Type B pancreatic cell (in vitro differentiated cells): ENCODE measurements at regions not wholly inside any gene's neighbourhood (a gene's known extent, or its start where the extent isn't known, plus 50 kb on each side); places are given as distances from the start of the nearest gene placed in this dataset.

Experiments used
- DNase-seq: peaks from one replicate; pipeline ENCODE4 v3.0.0; 2021; ENCODE audit warnings: mixed read lengths; ENCODE audit not compliant: unreplicated experiment; ENCODE audit errors: extremely low spot score
- H3K27ac Mint-ChIP-seq: 2 replicates; pipeline ENCODE4 v1.8.0; 2021; ENCODE audit warnings: mild to moderate bottlenecking, mixed read lengths
- H3K27me3 Mint-ChIP-seq: 2 replicates; pipeline ENCODE4 v1.8.0; 2021; ENCODE audit warnings: mixed read lengths
- H3K36me3 Mint-ChIP-seq: 2 replicates; pipeline ENCODE4 v1.8.0; 2021; ENCODE audit warnings: mixed read lengths
- H3K4me1 Mint-ChIP-seq: one replicate; pipeline ENCODE4 v1.8.0; 2021; ENCODE audit warnings: mixed read lengths; ENCODE audit not compliant: unreplicated experiment
- H3K4me3 Mint-ChIP-seq: 2 replicates; pipeline ENCODE4 v1.8.0; 2021; ENCODE audit warnings: mild to moderate bottlenecking, mixed read lengths
- H3K9me3 Mint-ChIP-seq: 2 replicates; pipeline ENCODE4 v1.8.0; 2021; ENCODE audit warnings: mixed read lengths
- CTCF ChIP-seq: fragments of 200-600 bp; sonication (generic); conservative IDR thresholded peaks from 2 replicates; pipeline ENCODE4 v1.5.0; 2021; ENCODE audit warnings: antibody characterized with exemption, mild to moderate bottlenecking

GRCh38 chr6:140107216-140107615 is 732.8 kb upstream of the CITED2 start:
- TF ChIP-seq CTCF: no peak
- Mint-ChIP-seq H3K36me3 (no peaks in the 10 kb centered on the region), H3K4me1 (peaks cover 7% of the 10 kb centered on the region), H3K9me3 (no peaks in the 10 kb centered on the region), H3K27me3 (no peaks in the 10 kb centered on the region), H3K27ac (no peak overlapping the region), H3K4me3 (no peak overlapping the region)
- no peak for DNase-seq

GRCh38 chr6:140105857-140106256 is 731.4 kb upstream of the CITED2 start:
- Mint-ChIP-seq H3K36me3 (no peaks in the 10 kb centered on the region), H3K4me3 (no peak overlapping the region), H3K9me3 (no peaks in the 10 kb centered on the region), H3K27ac (peak overlapping the region; percentile 64), H3K4me1 (peaks cover 7% of the 10 kb centered on the region), H3K27me3 (no peaks in the 10 kb centered on the region)
- no peak for DNase-seq
- peak; percentile 74 for TF ChIP-seq CTCF

GRCh38 chr6:140105241-140105640 is 730.8 kb upstream of the CITED2 start:
- Mint-ChIP-seq H3K27me3 (no peaks in the 10 kb centered on the region), H3K36me3 (no peaks in the 10 kb centered on the region), H3K4me3 (no peak overlapping the region), H3K4me1 (peaks cover 7% of the 10 kb centered on the region), H3K27ac (peak overlapping the region; percentile 64), H3K9me3 (no peaks in the 10 kb centered on the region)
- no peak for DNase-seq
- TF ChIP-seq CTCF: no peak

GRCh38 chr6:140101818-140102217 is 727.4 kb upstream of the CITED2 start:
- no peaks in the 10 kb centered on the region for H3K27me3 Mint-ChIP-seq
- no peaks in the 10 kb centered on the region for H3K36me3 Mint-ChIP-seq
- H3K4me3 Mint-ChIP-seq: no peak overlapping the region
- no peak for DNase-seq
- no peaks in the 10 kb centered on the region for H3K9me3 Mint-ChIP-seq
- H3K27ac Mint-ChIP-seq: no peak overlapping the region
- peaks cover 1% of the 10 kb centered on the region for H3K4me1 Mint-ChIP-seq
- TF ChIP-seq CTCF: no peak

- no peaks in the 10 kb centered on the region for H3K27me3 Mint-ChIP-seq
- no peak for TF ChIP-seq CTCF
- no peak for DNase-seq
- H3K9me3 Mint-ChIP-seq: no peaks in the 10 kb centered on the region
- no peak overlapping the region for H3K27ac Mint-ChIP-seq
- H3K36me3 Mint-ChIP-seq: no peaks in the 10 kb centered on the region
- H3K4me1 Mint-ChIP-seq: peaks cover 4% of the 10 kb centered on the region
- H3K4me3 Mint-ChIP-seq: no peak overlapping the region
These were observed 726.9 kb upstream of the CITED2 start for GRCh38 chr6:140101367-140101766.

DNA sequence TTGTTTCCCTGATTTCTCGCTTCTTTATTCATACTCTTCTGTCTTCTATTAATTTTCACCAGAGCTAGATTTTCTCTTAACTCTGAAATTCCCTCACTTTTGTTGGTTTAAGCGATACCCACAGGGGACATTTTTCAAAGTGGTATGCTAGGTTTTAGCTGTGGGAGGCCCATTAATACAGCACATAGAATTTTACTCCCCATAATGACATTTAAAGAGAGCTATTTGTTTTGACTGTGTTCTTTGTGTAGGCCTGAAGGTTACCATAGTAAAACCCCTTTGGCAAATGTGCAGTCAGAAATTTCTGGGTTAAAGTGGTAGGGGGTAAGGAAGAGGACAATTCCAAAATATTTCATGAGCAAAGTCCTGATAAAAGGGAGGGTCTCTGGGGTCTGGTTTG is 721.1 kb upstream of the CITED2 start:
- peak overlapping the region; percentile 16 for H3K4me3 Mint-ChIP-seq
- TF ChIP-seq CTCF: no peak
- DNase-seq: no peak
- H3K9me3 Mint-ChIP-seq: peaks cover 7% of the 10 kb centered on the region
- no peak overlapping the region for H3K27ac Mint-ChIP-seq
- H3K36me3 Mint-ChIP-seq: no peaks in the 10 kb centered on the region
- H3K27me3 Mint-ChIP-seq: no peaks in the 10 kb centered on the region
- peaks cover 28% of the 10 kb centered on the region for H3K4me1 Mint-ChIP-seq
